OCI-LY7 (cell line): ENCODE measurements at regions not wholly inside any gene's neighbourhood (a gene's known extent, or its start where the extent isn't known, plus 50 kb on each side); places are given as distances from the start of the nearest gene placed in this dataset.

Experiments
- CTCF ChIP-seq: fragments of 200-600 bp; sonication (generic); conservative IDR thresholded peaks from 2 replicates; pipeline ENCODE4 v1.5.1; 2014; ENCODE audit warnings: mild to moderate bottlenecking, antibody characterized with exemption, low read length, moderate library complexity, mixed read lengths
- EZH2phosphoT487 ChIP-seq: fragments of 200-600 bp; sonication (generic); IDR thresholded peaks from 2 replicates; pipeline ENCODE4 v1.6.1; 2018; ENCODE audit warnings: low read depth, borderline replicate concordance, mild to moderate bottlenecking, mixed run types, antibody characterized with exemption, low read length, moderate library complexity, mixed read lengths

DNA sequence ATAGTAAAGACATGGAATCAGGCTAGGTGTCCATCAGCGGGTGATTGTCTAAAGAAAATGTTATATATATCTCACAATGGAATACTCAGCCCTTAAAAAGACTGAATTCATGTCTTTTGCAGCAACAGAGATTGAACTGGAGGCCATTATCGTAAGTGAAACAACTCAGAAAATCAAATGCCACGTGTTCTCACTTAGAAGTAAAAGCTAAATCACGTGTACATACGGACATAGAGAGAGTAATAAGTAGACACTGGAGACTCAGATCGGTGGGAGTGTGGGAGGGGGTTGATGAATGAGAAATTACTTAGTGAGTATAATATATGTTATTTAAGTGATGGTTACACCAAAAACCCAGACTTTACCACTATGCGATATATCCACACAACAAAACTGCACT lies 266.3 kb upstream of the PPFIA2 start:
- TF ChIP-seq CTCF: no peak
- no peak for TF ChIP-seq EZH2phosphoT487
